SU-DHL-6 (cell line): ENCODE measurements at regions not wholly inside any gene's neighbourhood (a gene's known extent, or its start where the extent isn't known, plus 50 kb on each side); places are given as distances from the start of the nearest gene placed in this dataset.

Experiments used
- H2AFZ ChIP-seq: fragments of 200-600 bp; sonication (generic); 2 replicates; pipeline ENCODE4 v1.6.1; 2014; ENCODE audit warnings: low read depth, mild to moderate bottlenecking, moderate library complexity, mixed read lengths, antibody characterized with exemption, low read length; ENCODE audit not compliant: severe bottlenecking
- H3F3A ChIP-seq: fragments of 200-600 bp; shearing (Covaris generic); 2 replicates; pipeline ENCODE4 v1.6.0; 2016; ENCODE audit warnings: antibody characterized with exemption, mild to moderate bottlenecking; ENCODE audit not compliant: insufficient read depth
- H3K27ac ChIP-seq: fragments of 200-600 bp; sonication (generic); 2 replicates; pipeline ENCODE4 v1.5.1; 2016; ENCODE audit warnings: low read depth, mild to moderate bottlenecking, low read length, moderate library complexity, mixed read lengths
- H3K27me3 ChIP-seq: fragments of 200-600 bp; sonication (generic), shearing (Covaris generic); 2 replicates; pipeline ENCODE4 v1.6.0; 2014; ENCODE audit warnings: mild to moderate bottlenecking, low read length
- H3K36me3 ChIP-seq: fragments of 200-600 bp; sonication (generic); 2 replicates; pipeline ENCODE4 v1.6.1; 2014; ENCODE audit warnings: mild to moderate bottlenecking, low read length, mixed read lengths
- H3K4me2 ChIP-seq: fragments of 300-600, 200-600 bp; shearing (Covaris generic), sonication (generic); 2 replicates; pipeline ENCODE4 v1.6.0; 2014; ENCODE audit warnings: low read length, low read depth, mild to moderate bottlenecking; ENCODE audit not compliant: poor library complexity, severe bottlenecking
- H3K4me3 ChIP-seq: fragments of 200-600 bp; sonication (generic); 2 replicates; pipeline ENCODE4 v1.5.1; 2014; ENCODE audit warnings: antibody characterized with exemption, low read length, mild to moderate bottlenecking, mixed read lengths; ENCODE audit not compliant: insufficient read depth, poor library complexity, severe bottlenecking
- H3K79me2 ChIP-seq: fragments of 200-600 bp; sonication (generic); 2 replicates; pipeline ENCODE4 v1.6.1; 2014; ENCODE audit warnings: mild to moderate bottlenecking, low read length, moderate library complexity; ENCODE audit not compliant: insufficient read depth
- H3K9ac ChIP-seq: fragments of 200-600 bp; sonication (generic); 2 replicates; pipeline ENCODE4 v1.7.0; 2014; ENCODE audit warnings: mild to moderate bottlenecking, low read length
- H3K9me2 ChIP-seq: fragments of 200-600 bp; sonication (generic); replicated peaks from 2 replicates; pipeline ENCODE4 v1.6.1; 2014; ENCODE audit warnings: low read length; ENCODE audit not compliant: insufficient read depth
- H3K9me3 ChIP-seq: fragments of 200-600 bp; sonication (generic); 2 replicates; pipeline ENCODE4 v1.6.1; 2014; ENCODE audit warnings: low read length, mixed read lengths; ENCODE audit not compliant: insufficient read depth
- H4K20me1 ChIP-seq: fragments of 200-600 bp; sonication (generic); 2 replicates; pipeline ENCODE4 v1.6.1; 2014; ENCODE audit warnings: low read depth, mild to moderate bottlenecking, antibody characterized with exemption, low read length, moderate library complexity, mixed read lengths
- EZH2phosphoT487 ChIP-seq: fragments of 200-600 bp; sonication (generic), shearing (Covaris generic); conservative IDR thresholded peaks from 2 replicates; pipeline ENCODE4 v1.6.1; 2018; ENCODE audit warnings: mild to moderate bottlenecking, antibody characterized with exemption, low read length, moderate library complexity, mixed read lengths
- TF ChIP-seq, protein P1 (sequence below): fragments of 200-600 bp; sonication (generic); IDR thresholded peaks from one replicate; pipeline ENCODE4 v1.5.1; 2017; ENCODE audit warnings: antibody characterized with exemption, mild to moderate bottlenecking, low read length, moderate library complexity; ENCODE audit not compliant: insufficient read depth, poor library complexity, severe bottlenecking

- Histone ChIP-seq H3K27me3 (no peaks in the 10 kb centered on the region), H3K9me2 (no peaks in the 10 kb centered on the region; the same call in 1 of the 2 replicates), H4K20me1 (no peaks in the 10 kb centered on the region), H3K79me2 (no peaks in the 10 kb centered on the region), H3K9me3 (peaks cover 5% of the 10 kb centered on the region; the same call in 1 of the 2 replicates), H3K36me3 (no peaks in the 10 kb centered on the region), H3K4me2 (no peak overlapping the region), H3K4me3 (no peak overlapping the region), H2AFZ (no peak overlapping the region), H3F3A (no peaks in the 10 kb centered on the region), H3K27ac (no peak overlapping the region), H3K9ac (no peak overlapping the region)
- TF ChIP-seq, protein P1, sequence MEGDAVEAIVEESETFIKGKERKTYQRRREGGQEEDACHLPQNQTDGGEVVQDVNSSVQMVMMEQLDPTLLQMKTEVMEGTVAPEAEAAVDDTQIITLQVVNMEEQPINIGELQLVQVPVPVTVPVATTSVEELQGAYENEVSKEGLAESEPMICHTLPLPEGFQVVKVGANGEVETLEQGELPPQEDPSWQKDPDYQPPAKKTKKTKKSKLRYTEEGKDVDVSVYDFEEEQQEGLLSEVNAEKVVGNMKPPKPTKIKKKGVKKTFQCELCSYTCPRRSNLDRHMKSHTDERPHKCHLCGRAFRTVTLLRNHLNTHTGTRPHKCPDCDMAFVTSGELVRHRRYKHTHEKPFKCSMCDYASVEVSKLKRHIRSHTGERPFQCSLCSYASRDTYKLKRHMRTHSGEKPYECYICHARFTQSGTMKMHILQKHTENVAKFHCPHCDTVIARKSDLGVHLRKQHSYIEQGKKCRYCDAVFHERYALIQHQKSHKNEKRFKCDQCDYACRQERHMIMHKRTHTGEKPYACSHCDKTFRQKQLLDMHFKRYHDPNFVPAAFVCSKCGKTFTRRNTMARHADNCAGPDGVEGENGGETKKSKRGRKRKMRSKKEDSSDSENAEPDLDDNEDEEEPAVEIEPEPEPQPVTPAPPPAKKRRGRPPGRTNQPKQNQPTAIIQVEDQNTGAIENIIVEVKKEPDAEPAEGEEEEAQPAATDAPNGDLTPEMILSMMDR: no peak
- no peak for TF ChIP-seq EZH2phosphoT487
These were observed 332.1 kb upstream of the MAGI2 start for GRCh38 chr7:79785556-79785955.

DNA sequence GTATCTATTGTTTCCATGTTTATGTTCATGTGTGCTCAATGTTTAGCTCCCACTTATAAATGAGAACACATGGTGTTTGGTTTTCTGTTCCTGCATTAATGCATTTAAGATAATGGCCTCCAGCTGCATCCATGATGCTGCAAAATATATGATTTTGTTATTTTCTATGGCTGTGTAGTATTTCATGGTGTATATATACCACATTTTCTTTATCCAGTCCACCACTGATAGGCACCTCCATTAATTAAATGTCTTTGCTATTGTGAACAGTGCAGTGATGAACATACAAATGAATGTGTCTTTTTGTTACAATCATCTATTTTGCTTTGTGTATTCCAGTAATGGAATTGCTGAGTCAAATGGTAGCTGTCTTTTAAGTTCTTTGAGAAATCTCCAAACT, 329.4 kb upstream of the MAGI2 start:
- no peaks in the 10 kb centered on the region; the same call in 1 of the 2 replicates for H3K9me2 ChIP-seq
- H3K27me3 ChIP-seq: no peaks in the 10 kb centered on the region
- no peak overlapping the region for H3K9ac ChIP-seq
- TF ChIP-seq EZH2phosphoT487: no peak
- no peaks in the 10 kb centered on the region for H4K20me1 ChIP-seq
- no peak overlapping the region for H3K27ac ChIP-seq
- H3K9me3 ChIP-seq: peaks cover 5% of the 10 kb centered on the region; the same call in 1 of the 2 replicates
- no peaks in the 10 kb centered on the region for H3K36me3 ChIP-seq
- H2AFZ ChIP-seq: no peak overlapping the region
- no peak overlapping the region for H3K4me3 ChIP-seq
- no peak overlapping the region for H3K4me2 ChIP-seq
- no peaks in the 10 kb centered on the region for H3F3A ChIP-seq
- H3K79me2 ChIP-seq: no peaks in the 10 kb centered on the region

- no peak for TF ChIP-seq EZH2phosphoT487
- TF ChIP-seq, protein P1: no peak
- Histone ChIP-seq H3K4me2 (no peak overlapping the region), H3K9me3 (peaks cover 5% of the 10 kb centered on the region; the same call in 1 of the 2 replicates), H3K79me2 (no peaks in the 10 kb centered on the region), H3K36me3 (no peaks in the 10 kb centered on the region), H3K4me3 (no peak overlapping the region), H3K9me2 (no peaks in the 10 kb centered on the region; the same call in 1 of the 2 replicates), H2AFZ (no peak overlapping the region), H4K20me1 (no peaks in the 10 kb centered on the region), H3K27ac (no peak overlapping the region), H3F3A (no peaks in the 10 kb centered on the region), H3K9ac (no peak overlapping the region), H3K27me3 (no peaks in the 10 kb centered on the region)
These were observed 328.8 kb upstream of the MAGI2 start for GRCh38 chr7:79782256-79782655.

DNA sequence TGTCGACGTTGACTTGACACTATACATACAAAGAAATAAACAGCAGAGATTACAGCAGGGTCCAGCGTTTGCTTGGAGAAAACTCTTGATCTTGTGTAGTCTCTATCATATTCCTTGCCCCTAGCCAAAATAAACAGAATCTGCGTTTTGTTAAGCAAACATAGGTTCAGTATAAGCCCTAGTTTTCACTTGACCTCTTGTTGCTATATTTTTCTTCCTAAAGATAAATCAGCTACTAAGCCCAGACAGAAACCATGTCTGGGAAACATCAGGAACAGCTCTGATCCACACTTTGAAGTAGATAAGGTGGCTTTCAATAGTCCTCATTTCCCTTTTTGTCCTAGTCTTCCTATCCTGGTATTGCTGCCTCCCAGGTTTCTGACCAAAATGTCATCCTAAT, 328.2 kb upstream of the MAGI2 start:
- Histone ChIP-seq H3K4me2 (no peak overlapping the region), H3K9me2 (no peaks in the 10 kb centered on the region; the same call in 1 of the 2 replicates), H3K4me3 (no peak overlapping the region), H3F3A (no peaks in the 10 kb centered on the region), H3K9me3 (peaks cover 5% of the 10 kb centered on the region; the same call in 1 of the 2 replicates), H3K27ac (no peak overlapping the region), H3K79me2 (no peaks in the 10 kb centered on the region), H4K20me1 (no peaks in the 10 kb centered on the region), H3K36me3 (no peaks in the 10 kb centered on the region), H3K9ac (no peak overlapping the region), H3K27me3 (no peaks in the 10 kb centered on the region), H2AFZ (no peak overlapping the region)
- TF ChIP-seq, protein P1: no peak
- no peak for TF ChIP-seq EZH2phosphoT487
